Renal pelvis (tissue), 1 donor: ENCODE measurements at regions not wholly inside any gene's neighbourhood (a gene's known extent, or its start where the extent isn't known, plus 50 kb on each side); places are given as distances from the start of the nearest gene placed in this dataset.
A peak's percentile ranks its signal among the peaks of the same experiment; 100 is the strongest.
"Not testable (repeated sequence)": the region's sequence is repeated elsewhere in the genome, so short reads cannot be mapped to it uniquely, and the experiment has no call there.

Source experiments
- DNase-seq: peaks from one replicate; pipeline ENCODE4 v3.0.0-alpha.2; 2013

- no peak for DNase-seq
Observed at GRCh38 chr6:69623357-69623756, 173.5 kb downstream of the LMBRD1 start.

- DNase-seq, result no peak
Observed at GRCh38 chr6:69622924-69623323, 173.9 kb downstream of the LMBRD1 start.

DNA sequence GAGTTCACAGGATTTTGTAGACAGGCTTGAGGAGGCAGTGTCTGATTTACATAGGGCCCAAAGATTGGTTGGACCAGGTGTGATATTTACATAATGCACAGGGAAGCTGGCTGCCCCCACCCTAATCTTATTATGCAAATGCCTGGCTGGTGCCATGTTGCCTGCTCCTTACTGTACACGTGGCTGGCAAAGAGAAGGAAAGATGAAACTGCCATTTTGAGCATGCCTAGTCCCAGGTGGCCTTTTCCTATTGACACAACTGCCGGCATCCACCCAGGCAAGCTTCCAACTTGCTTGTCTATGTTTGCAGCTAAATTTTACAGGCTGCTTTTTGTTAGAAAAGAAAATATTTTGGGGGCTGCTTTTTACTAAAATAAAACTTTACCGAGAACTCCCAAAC, 174.6 kb downstream of the LMBRD1 start:
- no peak for DNase-seq

- no peak for DNase-seq
Observed at GRCh38 chr6:69617163-69617562, 179.6 kb downstream of the LMBRD1 start.

DNA sequence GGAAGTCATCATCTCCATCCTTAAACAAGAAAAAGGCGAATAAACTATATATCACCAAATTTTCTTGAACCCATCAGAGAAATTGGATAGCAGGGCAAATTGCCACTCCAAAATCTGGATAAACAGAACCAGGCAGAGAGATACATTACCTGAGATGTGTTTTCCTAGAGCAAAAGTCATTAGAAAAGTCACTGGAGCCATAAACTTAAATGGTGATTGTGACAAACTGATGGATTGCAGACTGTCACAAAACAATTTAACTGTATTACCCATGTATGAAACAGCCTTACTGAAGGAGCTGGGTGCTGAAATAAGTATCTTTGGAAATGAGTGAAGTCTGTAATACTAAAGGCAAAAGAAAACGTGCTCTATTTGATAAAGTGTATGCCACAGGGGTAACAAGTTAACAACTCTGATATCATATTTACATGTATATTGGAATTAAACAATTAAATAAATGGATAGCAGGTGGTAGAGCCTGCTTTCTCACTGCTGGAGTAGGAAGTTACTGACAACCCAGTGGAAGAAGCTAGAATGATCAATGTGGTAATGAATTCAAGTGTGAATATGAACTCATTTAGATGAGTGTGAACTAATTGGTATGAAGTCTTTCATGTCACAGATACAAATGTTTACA, 186.9 kb downstream of the LMBRD1 start:
- DNase-seq, result peak; percentile 62

DNA sequence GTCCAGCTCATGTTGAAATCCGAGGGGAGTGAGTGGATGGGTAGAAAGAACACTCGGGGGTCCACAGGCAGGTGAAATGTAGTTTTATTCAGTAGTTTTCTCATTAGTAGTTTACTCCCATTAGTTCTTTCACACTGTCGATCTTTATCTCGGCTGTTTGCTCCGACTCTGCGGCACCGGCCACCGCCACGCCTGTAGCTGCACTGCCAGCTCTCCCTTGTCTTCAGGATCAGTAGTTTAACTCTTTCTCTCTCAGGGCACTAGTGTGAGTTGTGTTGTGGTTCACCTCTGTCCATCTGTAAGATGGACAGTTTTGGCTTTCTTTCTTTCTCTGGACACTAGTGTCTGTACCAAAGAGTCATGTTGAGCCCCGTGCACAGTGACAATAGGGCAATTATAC, 195.7 kb downstream of the LMBRD1 start:
- no peak for DNase-seq

GRCh38 chr6:69594405-69594804, 202.4 kb downstream of the LMBRD1 start:
- no peak for DNase-seq

DNA sequence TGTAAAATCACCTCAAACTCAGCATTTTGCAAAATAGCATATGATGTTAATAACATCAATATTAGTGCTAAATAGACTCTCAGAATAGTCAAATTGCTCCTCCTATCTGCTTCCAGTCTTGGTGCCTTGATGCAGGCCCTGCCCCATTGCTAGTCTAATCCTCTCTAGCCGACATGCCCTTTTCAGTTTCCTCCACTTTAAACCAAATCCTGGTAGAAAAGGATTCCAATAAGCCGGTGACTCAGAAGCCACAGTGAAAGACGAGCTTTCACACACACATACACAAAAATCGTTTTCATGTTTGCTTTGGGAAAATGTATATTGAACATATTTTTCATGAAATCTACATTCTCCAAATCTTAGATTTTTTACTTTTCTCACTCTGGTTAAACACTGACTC, 203.1 kb downstream of the LMBRD1 start:
- no peak for DNase-seq

DNA sequence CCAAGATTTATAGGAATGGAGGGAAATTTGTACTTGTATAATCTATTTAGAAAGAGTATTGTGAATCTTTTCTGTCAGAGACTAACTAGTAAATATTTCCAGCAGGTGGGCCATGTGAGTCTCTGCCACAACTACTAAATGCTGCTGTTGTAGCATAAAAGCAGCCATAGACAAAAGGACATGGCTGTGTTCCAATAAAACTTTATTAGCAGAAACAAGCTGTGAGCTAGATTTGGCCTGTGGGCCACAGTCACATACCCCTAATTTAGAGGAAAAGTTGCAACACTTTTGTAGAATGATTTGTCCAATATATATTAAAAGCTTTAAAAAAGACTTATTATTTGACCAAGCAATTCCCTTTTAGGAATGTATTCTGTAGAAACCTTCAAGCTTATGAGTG, 207.2 kb downstream of the LMBRD1 start:
- no peak for DNase-seq

- no peak for DNase-seq
Observed at GRCh38 chr6:69584913-69585729, 211.7 kb downstream of the LMBRD1 start.

DNA sequence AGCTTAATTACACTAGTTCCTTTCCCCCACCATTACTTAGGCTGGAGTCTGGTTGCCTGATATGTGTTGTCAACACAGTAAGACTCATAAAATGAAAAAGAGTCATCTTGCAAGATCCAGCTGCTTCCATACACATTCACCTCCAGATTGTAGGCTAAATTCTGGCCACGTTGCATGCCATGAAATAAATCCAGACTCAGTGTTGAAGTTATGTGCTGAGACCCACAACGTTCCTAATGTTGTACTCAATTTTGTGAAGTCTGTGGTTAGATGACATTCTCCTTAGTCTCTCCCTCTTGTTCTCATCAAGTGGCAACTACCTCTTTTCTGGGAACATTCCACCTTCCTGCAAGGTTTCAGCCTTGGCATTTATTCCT, 212.3 kb downstream of the LMBRD1 start:
- no peak for DNase-seq

- no peak for DNase-seq
Observed at GRCh38 chr6:69581581-69581980, 215.2 kb downstream of the LMBRD1 start.

DNA sequence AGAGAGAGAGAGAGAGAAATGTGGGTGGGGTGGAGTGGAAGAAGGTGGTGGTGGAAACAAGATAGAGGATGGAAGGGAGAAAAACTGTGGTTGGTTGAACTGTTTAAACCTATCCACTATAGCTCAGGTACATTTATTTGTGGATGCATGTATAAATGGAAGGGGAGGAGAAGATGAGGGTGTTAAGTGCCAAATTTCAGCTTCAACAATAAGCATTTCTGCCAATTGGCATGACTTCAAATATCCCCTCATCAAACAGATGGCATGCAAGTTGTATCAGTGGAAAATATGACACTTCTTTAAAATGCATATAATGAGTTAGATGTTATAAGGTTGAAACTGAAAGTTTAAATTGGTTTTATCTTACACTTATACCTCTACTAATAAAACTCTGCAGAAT, 216.1 kb downstream of the LMBRD1 start:
- no peak for DNase-seq

DNA sequence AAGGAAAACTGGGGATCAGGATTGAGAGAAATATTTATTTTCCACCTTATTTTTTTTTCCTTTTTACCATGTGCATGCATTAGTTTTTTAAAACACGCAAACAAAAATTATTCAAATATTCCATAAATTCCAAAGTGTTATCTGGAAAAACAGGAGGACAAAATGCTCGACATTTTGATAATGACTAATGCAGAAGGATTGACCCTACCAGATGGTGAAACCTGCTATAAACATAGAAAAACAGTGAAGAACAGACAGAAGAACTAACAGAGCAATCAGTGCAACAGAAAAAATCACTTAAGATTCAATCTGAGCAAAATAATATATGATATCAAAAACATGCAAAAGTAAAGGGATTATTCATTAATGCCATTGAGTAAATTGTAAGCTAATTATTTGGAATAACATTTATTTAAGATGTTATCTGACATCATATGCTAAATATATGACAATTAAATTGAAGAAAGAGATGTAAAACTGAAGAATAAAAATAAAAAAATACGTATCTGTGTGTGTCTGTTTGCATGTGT, 218.4 kb downstream of the LMBRD1 start:
- no peak for DNase-seq

DNA sequence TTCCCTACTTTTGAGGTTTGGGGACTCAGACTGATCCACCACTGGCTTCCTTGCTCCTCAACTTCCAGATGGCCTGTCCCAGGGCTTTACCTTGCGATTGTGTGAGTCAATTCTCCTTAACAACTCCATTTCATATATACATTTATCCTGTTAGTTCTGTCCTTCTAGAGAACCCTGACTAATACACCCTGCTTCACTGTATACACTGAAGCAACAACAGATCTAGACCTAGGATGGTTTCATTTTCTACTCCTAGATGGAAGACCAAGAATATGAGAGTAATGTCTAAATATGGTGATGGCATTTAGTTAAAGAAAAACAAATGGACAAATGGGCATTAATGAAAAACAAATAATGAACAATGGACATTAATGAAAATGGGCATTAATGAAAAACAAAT, 225.6 kb downstream of the LMBRD1 start:
- no peak for DNase-seq

DNA sequence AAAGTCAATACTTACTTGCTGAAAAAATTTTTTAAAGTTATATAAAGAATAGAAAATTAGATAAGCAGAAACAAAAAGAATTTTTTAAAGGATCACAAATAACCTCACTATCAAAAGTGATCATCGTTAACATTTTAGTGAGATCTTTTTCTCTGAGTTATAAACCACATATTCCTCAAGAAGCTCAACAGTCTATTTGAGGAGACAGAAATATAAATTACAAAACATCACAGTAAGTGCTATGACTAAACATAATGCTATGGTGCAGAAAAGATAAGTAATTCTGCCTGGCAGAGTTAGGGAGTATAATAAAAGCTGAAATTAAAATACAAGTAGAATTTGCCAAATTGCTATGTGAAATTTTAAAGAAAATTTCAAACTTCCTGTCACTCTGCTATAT, 226.7 kb downstream of the LMBRD1 start:
- DNase-seq, result no peak

DNA sequence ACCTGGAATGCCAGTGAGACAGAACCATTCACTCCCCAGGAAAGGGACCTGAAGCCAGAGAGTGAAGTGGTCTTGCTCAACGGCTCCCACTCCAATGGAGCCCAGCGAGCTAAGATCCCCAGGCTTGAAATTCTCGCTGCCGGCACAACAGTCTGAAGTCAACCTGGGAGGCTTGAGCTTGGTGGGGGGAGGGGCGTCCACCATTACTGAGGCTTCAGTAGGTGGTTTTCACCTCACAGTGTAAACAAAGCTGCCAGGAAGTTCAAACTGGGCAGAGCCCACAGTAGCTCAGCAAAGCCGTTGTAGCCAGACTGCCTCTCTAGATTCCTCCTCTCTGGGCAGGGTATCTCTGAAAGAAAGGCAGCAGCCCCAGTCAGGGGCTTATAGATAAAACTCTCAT, 236.2 kb downstream of the LMBRD1 start:
- not testable (repeated sequence) for DNase-seq

DNA sequence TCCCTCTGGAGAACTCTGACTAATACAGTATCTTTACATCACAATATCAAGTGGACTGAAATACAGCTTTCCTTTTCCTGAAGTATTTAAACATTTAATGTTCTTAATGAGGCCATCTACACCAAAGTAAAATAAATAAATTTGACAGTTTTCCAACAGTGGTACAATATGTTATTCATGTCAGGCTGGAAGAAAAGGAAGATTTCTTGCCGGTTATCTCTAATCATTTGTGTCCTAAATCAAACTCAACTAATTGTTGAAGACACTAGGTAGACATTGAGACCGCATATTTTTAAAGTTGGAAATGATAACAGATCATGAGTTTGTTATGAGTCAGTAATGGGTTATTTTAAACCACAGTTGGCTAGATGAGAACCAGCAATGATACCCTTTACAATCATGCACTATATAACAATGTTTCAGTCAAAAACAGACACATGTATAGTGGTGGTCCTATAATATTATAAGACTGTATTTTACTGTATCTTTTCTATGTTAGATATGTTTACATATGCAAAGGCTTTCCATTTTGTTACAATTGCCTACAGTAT, 241.6 kb downstream of the LMBRD1 start:
- DNase-seq, result no peak

GRCh38 chr6:69542494-69542893, 254.3 kb downstream of the LMBRD1 start:
- DNase-seq, result no peak

- DNase-seq, result no peak
Observed at GRCh38 chr6:69527921-69528476, 268.8 kb downstream of the LMBRD1 start.

DNA sequence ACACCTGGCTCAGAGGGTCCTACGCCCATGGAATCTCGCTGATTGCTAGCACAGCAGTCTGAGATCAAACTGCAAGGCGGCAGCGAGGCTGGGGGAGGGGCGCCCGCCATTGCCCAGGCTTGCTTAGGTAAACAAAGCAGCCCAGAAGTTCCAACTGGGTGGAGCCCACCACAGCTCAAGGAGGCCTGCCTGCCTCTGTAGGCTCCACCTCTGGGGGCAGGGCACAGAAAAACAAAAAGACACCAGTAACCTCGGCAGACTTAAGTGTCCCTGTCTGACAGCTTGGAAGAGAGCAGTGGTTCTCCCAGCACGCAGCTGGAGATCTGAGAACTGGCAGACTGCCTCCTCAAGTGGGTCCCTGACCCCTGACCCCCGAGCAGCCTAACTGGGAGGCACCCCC, 281.3 kb downstream of the LMBRD1 start:
- not testable (repeated sequence) for DNase-seq

- DNase-seq, result no peak
Observed at GRCh38 chr6:69494595-69494994, 302.2 kb downstream of the LMBRD1 start.

DNA sequence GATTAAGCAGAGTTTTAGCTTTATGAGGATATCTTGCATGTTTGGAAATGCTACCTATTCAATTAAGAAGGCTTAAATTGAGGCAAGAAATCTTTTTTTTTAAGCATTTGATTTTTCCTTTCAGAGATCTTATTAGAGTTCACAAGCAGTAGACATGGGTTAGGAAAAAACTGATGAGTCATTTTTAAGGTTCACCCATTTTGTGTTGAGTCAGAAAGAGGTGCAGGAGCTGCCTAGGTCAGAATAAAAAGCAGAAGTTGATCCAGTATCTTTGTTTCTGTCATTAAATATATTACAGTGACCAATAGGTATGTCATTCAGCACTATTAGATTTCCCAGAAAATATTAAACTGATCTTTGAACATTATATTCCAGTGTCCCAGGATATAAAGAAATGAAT, 306.8 kb downstream of the LMBRD1 start:
- DNase-seq, result no peak
